GM13976 (cell line): ENCODE measurements at regions not wholly inside any gene's neighbourhood (a gene's known extent, or its start where the extent isn't known, plus 50 kb on each side); places are given as distances from the start of the nearest gene placed in this dataset.

ENCODE experiments used
- DNase-seq: peaks from one replicate; pipeline ENCODE4 v3.0.0; 2012; ENCODE audit warnings: low spot score
- CTCF ChIP-seq: IDR thresholded peaks from 2 replicates; pipeline ENCODE4 v1.5.1; 2012; ENCODE audit warnings: borderline replicate concordance, mild to moderate bottlenecking; ENCODE audit not compliant: insufficient read depth; ENCODE audit errors: extremely low read depth, missing control alignments, control extremely low read depth
- in situ Hi-C: fragments of 300-500 bp; cut with MboI; formaldehyde crosslinking; loops from one replicate; pipeline ENCODE4 v1.12.0; 2022; ENCODE audit warnings: low sequenced_read_pairs, mixed read lengths, inconsistent platforms; ENCODE audit not compliant: unreplicated experiment

DNA sequence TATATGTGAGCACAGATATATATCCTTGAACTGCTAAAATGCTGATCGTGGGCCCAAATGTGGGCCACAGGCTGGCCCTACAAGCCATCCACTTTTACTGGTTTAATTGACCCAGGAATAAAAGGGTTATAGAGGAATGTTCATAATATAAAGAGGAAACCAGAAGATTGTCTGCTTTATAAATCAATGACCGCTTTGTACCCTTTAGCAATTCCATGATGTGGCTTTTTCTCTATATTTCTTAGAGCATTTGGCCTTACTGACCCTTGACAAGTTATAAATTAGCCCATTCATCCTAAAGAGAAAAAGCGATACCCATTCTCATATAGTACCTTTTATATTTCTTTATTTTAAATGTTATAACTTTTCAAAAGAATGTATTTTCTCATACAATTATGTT lies 87.1 kb upstream of the ITGA4 start:
- TF ChIP-seq CTCF = no peak
- in situ Hi-C loops = no loop called here
- no peak for DNase-seq

GRCh38 chr2:181371195-181371594 lies 86.0 kb upstream of the ITGA4 start:
- TF ChIP-seq CTCF = no peak
- no peak for DNase-seq
- in situ Hi-C loops = no loop called here

GRCh38 chr2:181371782-181372645 lies 85.2 kb upstream of the ITGA4 start:
- no peak for TF ChIP-seq CTCF
- in situ Hi-C loops = no loop called here
- no peak for DNase-seq

DNA sequence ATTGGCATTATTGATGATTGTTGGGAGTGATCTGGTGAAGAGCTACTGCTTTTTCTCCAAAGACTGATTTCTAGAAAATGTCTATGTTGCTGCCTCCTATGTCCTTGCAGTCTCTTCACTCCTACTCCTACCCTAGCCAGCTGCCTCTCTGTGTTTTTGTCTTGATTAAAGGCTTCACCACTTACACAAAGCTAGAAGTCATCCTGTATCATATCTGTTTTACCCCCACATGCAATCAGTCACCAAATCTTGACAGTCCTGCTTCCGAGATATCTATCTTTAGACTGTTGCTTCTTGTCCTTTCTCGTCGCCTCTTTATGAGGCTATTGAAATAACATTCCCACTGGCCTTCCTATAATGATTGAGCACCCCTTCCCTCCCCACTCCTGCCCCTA lies 84.5 kb upstream of the ITGA4 start:
- DNase-seq = no peak
- in situ Hi-C loops = no loop called here
- no peak for TF ChIP-seq CTCF

- peak; percentile 33 for DNase-seq
- in situ Hi-C loops = no loop called here
- TF ChIP-seq CTCF = no peak
These were observed 82.2 kb upstream of the ITGA4 start for GRCh38 chr2:181374781-181375675.

DNA sequence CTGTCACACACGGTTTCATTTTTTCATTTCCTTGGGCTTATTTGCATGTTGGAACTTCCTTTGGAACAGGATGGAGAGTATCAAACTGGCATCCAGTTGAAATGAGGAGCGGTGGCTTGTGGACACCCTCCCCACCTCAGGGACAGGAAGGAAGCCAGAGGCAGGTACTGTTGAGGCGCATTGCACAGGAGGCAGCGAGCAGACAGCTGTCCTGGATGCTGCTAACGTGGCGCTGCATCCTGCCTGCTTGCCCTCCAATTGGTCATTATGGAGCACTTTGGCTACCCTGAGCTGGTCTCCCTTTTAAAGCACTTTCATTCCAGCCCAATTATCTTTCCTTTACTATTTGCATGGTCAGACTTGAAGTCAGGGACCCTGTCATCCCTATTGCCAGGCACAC lies 80.7 kb upstream of the ITGA4 start:
- no peak for DNase-seq
- TF ChIP-seq CTCF = no peak
- in situ Hi-C loops = no loop called here
